GM23338 (cell line): ENCODE measurements at regions not wholly inside any gene's neighbourhood (a gene's known extent, or its start where the extent isn't known, plus 50 kb on each side); places are given as distances from the start of the nearest gene placed in this dataset.

ENCODE experiments used
- CREB1 ChIP-seq: fragments of 250-450 bp; sonication (Bioruptor Pico); IDR thresholded peaks from 2 replicates; pipeline ENCODE4 v1.5.0; 2020; ENCODE audit warnings: low read depth, mild to moderate bottlenecking, moderate library complexity
- CTCF ChIP-seq, 2 experiments: fragments of 200-600 bp in 1 of 2; sonication (generic) in 1 of 2; conservative IDR thresholded peaks; 2 replicates each; pipeline versions ENCODE4 v1.5.1 to v1.6.1; 2016 to 2017; ENCODE audit warnings: antibody characterized with exemption in 2 of 2, low read depth in 2 of 2, mild to moderate bottlenecking in 2 of 2, moderate library complexity in 1 of 2
- EZH2 ChIP-seq: fragments of 200-600 bp; sonication (generic); IDR thresholded peaks from one replicate; pipeline ENCODE4 v1.8.0; 2017; ENCODE audit warnings: antibody characterized with exemption, mild to moderate bottlenecking, low read depth; ENCODE audit not compliant: unreplicated experiment
- POLR2AphosphoS5 ChIP-seq: IDR thresholded peaks from 2 replicates; pipeline ENCODE4 v1.6.1; 2016; ENCODE audit warnings: antibody characterized with exemption, low read depth

GRCh38 chr2:65582364-65582763 lies 150.0 kb upstream of the SPRED2 start:
- TF ChIP-seq CTCF (conservative IDR thresholded peaks at IDR 0.05; ENCODE audit: low read depth in 2 of 2), result no peak
- TF ChIP-seq CREB1, result no peak
- TF ChIP-seq EZH2, result no peak
- TF ChIP-seq POLR2AphosphoS5, result no peak
